WI38 (cell line): ENCODE measurements at regions not wholly inside any gene's neighbourhood (a gene's known extent, or its start where the extent isn't known, plus 50 kb on each side); places are given as distances from the start of the nearest gene placed in this dataset.

Experiments used
- H3K4me3 ChIP-seq: 2 replicates; pipeline ENCODE4 v1.5.1; 2011; ENCODE audit warnings: low read depth, mild to moderate bottlenecking, control low read depth, low read length
- TF ChIP-seq, protein P1 (sequence below): IDR thresholded peaks from 2 replicates; pipeline ENCODE4 v1.5.1; 2012; ENCODE audit warnings: low read depth, mild to moderate bottlenecking, control low read depth, low read length

DNA sequence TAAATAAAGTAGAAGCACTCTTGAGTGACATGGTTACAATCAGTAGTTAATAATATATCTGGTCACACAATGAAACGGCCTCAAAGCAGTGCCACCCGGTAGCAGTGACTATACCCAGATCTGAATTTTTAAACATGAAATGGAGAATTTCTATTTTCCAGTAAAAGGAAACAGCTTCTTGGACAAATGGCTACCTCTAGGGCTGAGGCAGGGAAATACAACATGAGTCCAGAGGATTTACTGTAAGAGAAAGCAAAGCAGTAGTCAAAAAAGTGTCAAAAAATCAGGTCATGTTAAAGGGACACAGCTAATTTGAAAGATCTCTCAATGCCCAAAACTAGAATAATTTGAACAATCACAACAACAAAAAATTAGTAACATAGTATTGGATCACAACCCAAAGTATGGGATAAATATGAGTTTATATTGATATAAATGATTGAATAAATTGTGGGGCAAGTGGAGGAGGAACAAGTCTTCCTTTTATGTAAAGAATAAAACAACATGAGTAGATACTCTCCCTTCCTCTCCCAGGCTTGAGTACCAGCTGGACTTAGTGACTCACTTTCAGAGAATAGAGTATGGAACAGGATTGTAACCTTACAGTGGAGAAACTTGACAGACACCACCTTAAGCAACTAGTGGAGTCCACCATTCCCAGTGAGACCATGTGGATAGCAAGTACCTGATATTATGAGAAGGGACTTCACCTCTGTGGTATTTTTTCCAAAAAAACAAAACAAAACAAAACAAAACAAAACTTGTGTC lies 180.8 kb downstream of the MBD2 start:
- H3K4me3 ChIP-seq, result no peak overlapping the region
- TF ChIP-seq, protein P1, sequence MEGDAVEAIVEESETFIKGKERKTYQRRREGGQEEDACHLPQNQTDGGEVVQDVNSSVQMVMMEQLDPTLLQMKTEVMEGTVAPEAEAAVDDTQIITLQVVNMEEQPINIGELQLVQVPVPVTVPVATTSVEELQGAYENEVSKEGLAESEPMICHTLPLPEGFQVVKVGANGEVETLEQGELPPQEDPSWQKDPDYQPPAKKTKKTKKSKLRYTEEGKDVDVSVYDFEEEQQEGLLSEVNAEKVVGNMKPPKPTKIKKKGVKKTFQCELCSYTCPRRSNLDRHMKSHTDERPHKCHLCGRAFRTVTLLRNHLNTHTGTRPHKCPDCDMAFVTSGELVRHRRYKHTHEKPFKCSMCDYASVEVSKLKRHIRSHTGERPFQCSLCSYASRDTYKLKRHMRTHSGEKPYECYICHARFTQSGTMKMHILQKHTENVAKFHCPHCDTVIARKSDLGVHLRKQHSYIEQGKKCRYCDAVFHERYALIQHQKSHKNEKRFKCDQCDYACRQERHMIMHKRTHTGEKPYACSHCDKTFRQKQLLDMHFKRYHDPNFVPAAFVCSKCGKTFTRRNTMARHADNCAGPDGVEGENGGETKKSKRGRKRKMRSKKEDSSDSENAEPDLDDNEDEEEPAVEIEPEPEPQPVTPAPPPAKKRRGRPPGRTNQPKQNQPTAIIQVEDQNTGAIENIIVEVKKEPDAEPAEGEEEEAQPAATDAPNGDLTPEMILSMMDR, result no peak

DNA sequence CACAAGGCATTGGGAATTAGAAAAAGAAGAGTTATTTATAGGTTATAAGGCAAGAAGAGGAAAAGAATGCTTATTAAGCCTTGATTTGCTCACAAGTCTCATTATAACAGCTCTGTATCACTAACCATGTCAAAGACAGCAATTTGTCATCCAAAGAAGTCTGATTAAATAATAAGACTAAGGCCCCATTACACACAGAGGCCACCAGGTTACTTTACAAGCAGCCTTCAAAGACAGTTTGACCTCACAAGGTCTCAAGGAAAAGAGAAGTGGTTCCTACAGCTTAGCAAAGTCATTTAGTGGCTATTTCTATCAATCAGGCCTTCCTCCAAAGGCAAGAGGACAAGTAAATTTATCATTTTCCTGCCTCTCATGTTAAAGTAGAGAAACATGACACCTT lies 188.5 kb downstream of the MBD2 start:
- no peak overlapping the region for H3K4me3 ChIP-seq
- TF ChIP-seq, protein P1, result no peak

DNA sequence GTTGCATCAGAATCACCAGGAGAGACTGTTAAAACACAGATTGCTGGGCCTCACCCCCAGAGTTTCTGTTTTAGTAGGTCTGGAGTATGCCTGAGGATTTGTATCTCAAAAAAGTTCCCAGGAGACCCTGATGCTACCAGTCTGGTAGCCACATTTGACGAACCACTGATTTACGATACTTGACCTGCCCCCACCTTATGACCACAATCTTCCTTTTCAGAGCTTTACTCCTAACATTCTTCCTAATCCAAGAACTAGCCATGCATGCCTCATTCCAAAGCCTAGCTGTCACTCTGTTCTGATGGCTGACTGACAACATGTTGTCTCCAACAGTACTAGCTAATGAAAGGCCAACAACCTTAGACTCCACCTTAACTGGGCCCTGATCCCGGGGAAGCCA lies 191.4 kb downstream of the MBD2 start:
- TF ChIP-seq, protein P1, result no peak

DNA sequence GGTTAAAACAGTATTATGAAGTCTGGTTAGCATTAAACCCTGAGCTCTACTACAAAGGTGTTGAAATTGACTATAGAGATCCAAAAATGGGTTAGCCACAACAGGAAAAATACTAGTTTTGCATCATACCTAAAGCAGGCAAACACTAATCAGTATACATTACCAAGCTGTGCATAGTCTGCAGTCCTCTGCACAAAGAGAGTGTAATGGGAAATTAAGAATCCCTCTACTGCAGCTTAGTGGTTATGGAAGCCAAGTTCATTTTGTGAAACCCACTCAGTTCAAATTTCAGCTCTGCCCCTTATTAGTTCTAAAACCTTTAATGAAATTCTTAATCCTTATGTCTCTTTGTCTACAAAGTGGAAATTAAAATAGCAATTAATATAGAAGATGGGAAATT lies 192.1 kb downstream of the MBD2 start:
- TF ChIP-seq, protein P1, result no peak
- H3K4me3 ChIP-seq, result no peak overlapping the region

More for the DNA sequence above, 191.4 kb downstream of the MBD2 start:
- no peak overlapping the region for H3K4me3 ChIP-seq

DNA sequence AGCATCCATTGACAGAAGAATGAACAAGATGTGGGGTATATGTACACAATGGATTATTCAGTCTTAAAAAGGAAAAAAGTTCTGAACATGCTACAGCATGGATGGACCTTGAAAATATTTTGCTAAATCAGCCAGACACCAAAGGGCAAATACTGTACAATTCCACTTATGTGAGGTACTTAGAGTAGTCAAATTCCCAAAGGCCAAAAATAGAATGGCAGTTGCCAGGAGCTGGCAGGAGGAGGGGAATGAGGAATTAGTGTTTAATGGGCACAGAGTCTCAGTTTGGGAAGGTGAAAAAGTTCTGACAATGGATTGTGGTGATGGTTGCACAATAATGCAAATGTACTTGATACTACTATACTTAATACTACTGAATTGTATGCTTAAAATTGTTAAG lies 193.2 kb downstream of the MBD2 start:
- no peak overlapping the region for H3K4me3 ChIP-seq
- TF ChIP-seq, protein P1, result no peak

DNA sequence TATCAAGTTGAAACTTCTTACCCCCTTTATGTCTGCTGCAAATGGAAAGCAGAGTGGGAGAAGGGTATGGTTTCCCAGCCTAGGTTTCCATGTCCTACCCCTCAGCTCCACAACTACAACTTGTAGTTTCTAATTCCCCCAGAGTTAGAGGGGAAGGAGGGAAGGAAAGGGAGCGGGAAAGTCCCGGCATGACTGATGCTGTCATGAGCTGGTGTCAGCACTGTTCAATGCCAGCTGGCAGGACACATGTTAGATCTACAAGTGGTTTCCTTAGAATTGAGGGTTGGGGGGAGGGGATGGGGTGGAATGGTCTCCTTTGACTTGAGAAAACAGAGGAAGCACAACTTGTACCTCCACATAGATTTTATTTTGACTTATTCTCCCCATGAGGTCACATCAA lies 194.0 kb downstream of the MBD2 start:
- no peak overlapping the region for H3K4me3 ChIP-seq
- TF ChIP-seq, protein P1, result no peak

DNA sequence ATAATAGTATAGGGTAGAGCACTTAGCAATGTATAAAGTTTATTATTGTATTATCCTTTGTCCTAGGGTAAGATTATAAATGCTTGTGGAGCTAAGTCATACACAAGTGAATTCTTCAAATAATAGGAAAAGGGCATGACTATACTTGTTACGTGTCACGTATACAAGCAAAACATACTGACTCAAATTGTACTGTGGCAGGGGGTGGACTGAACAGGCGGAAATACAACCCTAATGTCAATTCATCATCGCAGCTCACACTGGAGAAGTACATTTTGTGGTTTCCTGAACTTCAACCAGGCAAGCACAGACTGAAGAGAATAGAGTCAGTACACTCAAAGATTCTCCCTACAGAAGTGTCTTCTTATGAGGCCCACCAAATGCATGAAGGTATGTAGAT lies 201.0 kb downstream of the MBD2 start:
- TF ChIP-seq, protein P1, result no peak
- no peak overlapping the region for H3K4me3 ChIP-seq
